Left lung (tissue), 4 donors: ENCODE measurements at regions not wholly inside any gene's neighbourhood (a gene's known extent, or its start where the extent isn't known, plus 50 kb on each side); places are given as distances from the start of the nearest gene placed in this dataset.
A peak's percentile ranks its signal among the peaks of the same experiment; 100 is the strongest.
"Not testable (repeated sequence)": the region's sequence is repeated elsewhere in the genome, so short reads cannot be mapped to it uniquely, and the experiment has no call there.

Source experiments
- ATAC-seq: fragments of 200-7000 bp; cut with Tn5 transposase; one replicate; pipeline ENCODE4 v1.9.1; 2020; ENCODE audit warnings: moderate library complexity
- DNase-seq, 4 donors: peaks; one replicate each; pipeline ENCODE4 v3.0.0-alpha.2; 2013 to 2020
- H3K27ac ChIP-seq, 2 donors: fragments of 200-600 bp; sonication (generic) in 1 of 2; one replicate each; pipeline versions ENCODE4 v1.5.0 to v1.8.0; 2020 to 2021
- H3K27me3 ChIP-seq, 2 donors: fragments of 200-600 bp; sonication (generic) in 1 of 2; one replicate each; pipeline versions ENCODE4 v1.5.0 to v1.8.0; 2020 to 2021
- H3K36me3 ChIP-seq, 2 donors: fragments of 200-600 bp; sonication (generic) in 1 of 2; one replicate each; pipeline versions ENCODE4 v1.5.0 to v1.8.0; 2020 to 2021
- H3K4me1 ChIP-seq, 2 donors: fragments of 200-600 bp; one replicate each; pipeline ENCODE4 v1.8.0; 2021
- H3K4me3 ChIP-seq, 2 donors: fragments of 200-600 bp; sonication (generic) in 1 of 2; one replicate each; pipeline versions ENCODE4 v1.5.0 to v1.8.0; 2020 to 2021; ENCODE audit warnings: mild to moderate bottlenecking in 1 of 2
- H3K9me3 ChIP-seq, 2 donors: fragments of 200-600 bp; sonication (generic) in 1 of 2; one replicate each; pipeline versions ENCODE4 v1.5.0 to v1.8.0; 2020 to 2021
- CTCF ChIP-seq, 2 donors: fragments of 200-600 bp; sonication (generic) in 1 of 2; IDR thresholded peaks; one replicate each; pipeline versions ENCODE4 v1.5.0 to v1.8.0; 2021; ENCODE audit warnings: antibody characterized with exemption in 2 of 2
- intact Hi-C, 2 donors: fragments of 100-400 bp; cut with DNase I; formaldehyde crosslinking; loops; one replicate each; pipeline versions ENCODE4 v1.11.2 to v1.14.2; 2022
- donor health status: DM: no; HTN: yes; CAD: no.
- donor health status: DM: no; HTN: no; CAD: no.

DNA sequence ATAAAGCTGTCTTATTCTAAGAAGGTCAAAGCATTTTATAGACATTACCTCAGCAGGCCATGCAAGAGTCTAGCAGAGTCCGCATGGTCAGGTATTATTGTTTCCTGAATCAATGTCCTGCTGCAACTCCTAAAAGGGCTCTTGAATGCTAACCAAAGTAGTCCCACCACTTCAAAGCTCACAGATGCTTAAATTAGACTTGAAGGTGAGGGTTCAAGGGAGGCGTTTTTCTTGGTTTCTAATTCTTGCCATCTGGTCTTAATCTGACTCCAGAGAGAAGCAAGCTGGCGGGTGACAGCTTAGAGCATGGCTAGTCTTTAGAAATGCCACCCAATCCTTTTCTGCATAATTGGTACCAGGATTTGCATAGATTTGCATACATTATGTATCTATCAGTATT, 226.3 kb downstream of the MREG start:
- intact Hi-C loops: no loop called here

DNA sequence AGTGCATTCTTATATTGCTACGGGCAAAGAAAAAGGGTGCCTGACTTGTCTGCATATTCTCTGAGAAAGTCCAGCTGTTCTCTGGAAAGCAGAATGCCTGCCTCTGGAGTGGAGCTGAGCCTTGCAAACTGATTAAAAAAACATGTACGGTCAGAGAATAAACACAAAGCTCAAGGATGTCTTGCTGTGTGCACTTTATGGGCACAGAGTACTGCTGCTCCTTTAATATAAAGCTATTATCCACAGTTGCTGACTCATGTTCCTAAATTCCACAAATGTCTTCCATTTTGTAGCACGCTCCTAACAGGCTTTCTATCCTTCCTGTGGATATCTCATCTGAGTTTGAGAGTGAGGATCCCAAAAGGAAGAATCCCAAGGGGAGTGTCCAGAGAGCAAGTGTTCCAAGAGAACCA, 229.0 kb downstream of the MREG start:
- H3K4me3 ChIP-seq: no peak overlapping the region
- no peak for TF ChIP-seq CTCF (IDR thresholded peaks at IDR 0.05)
- intact Hi-C loops: no loop called here
- no peak for ATAC-seq
- H3K27ac ChIP-seq: no peak overlapping the region
- no peaks in the 10 kb centered on the region for H3K27me3 ChIP-seq
- H3K36me3 ChIP-seq: no peaks in the 10 kb centered on the region
- peak in 2 of 4 donors; percentile 65 to 67 for DNase-seq
- H3K9me3 ChIP-seq: no peaks in the 10 kb centered on the region
- no peaks in the 10 kb centered on the region for H3K4me1 ChIP-seq

More for the DNA sequence above, 226.3 kb downstream of the MREG start:
- no peak overlapping the region for H3K27ac ChIP-seq
- no peaks in the 10 kb centered on the region for H3K9me3 ChIP-seq
- H3K4me1 ChIP-seq: no peaks in the 10 kb centered on the region
- no peak overlapping the region for H3K4me3 ChIP-seq
- ATAC-seq: no peak
- no peaks in the 10 kb centered on the region for H3K36me3 ChIP-seq
- H3K27me3 ChIP-seq: no peaks in the 10 kb centered on the region
- no peak for DNase-seq
- no peak for TF ChIP-seq CTCF (IDR thresholded peaks at IDR 0.05)

GRCh38 chr2:215783640-215784039, 229.7 kb downstream of the MREG start:
- H3K27me3 ChIP-seq, DNase-seq, H3K27ac ChIP-seq, intact Hi-C loops, H3K4me3 ChIP-seq, H3K9me3 ChIP-seq, ATAC-seq, H3K36me3 ChIP-seq, H3K4me1 ChIP-seq: not testable (repeated sequence)

DNA sequence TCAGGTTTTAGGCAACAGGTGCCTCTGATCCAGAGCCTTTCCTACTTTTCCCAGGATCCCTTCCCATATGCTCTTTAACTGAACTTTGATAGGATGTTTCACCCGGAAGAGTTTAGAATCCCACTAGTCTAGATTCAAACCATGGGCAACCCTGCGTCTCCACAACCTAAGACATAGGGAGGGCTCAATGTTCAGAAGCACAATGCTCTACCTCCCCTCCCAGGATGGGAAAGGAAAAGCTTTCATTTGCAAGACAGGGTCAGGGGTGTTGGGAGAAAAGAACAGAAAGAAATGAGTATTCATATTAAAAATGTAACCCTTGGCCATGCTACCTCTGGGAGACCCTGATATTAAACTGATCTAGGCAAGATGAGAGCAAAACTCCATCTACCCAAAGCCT, 230.4 kb downstream of the MREG start:
- ATAC-seq (no peak), DNase-seq (no peak)
- no peaks in the 10 kb centered on the region for H3K4me1 ChIP-seq
- H3K9me3 ChIP-seq: no peaks in the 10 kb centered on the region
- intact Hi-C loops: no loop called here
- H3K36me3 ChIP-seq: no peaks in the 10 kb centered on the region
- no peak overlapping the region for H3K4me3 ChIP-seq
- TF ChIP-seq CTCF (IDR thresholded peaks at IDR 0.05): no peak
- H3K27me3 ChIP-seq: no peaks in the 10 kb centered on the region
- H3K27ac ChIP-seq: no peak overlapping the region

- intact Hi-C loops: no loop called here
- TF ChIP-seq CTCF (IDR thresholded peaks at IDR 0.05): no peak
- DNase-seq (no peak), ATAC-seq (no peak)
- no peaks in the 10 kb centered on the region for H3K27me3 ChIP-seq
- no peaks in the 10 kb centered on the region for H3K36me3 ChIP-seq
- H3K4me3 ChIP-seq: no peak overlapping the region
- H3K27ac ChIP-seq: no peak overlapping the region
- H3K4me1 ChIP-seq: no peaks in the 10 kb centered on the region
- no peaks in the 10 kb centered on the region for H3K9me3 ChIP-seq
Observed at GRCh38 chr2:215782295-215782694, 231.1 kb downstream of the MREG start.

DNA sequence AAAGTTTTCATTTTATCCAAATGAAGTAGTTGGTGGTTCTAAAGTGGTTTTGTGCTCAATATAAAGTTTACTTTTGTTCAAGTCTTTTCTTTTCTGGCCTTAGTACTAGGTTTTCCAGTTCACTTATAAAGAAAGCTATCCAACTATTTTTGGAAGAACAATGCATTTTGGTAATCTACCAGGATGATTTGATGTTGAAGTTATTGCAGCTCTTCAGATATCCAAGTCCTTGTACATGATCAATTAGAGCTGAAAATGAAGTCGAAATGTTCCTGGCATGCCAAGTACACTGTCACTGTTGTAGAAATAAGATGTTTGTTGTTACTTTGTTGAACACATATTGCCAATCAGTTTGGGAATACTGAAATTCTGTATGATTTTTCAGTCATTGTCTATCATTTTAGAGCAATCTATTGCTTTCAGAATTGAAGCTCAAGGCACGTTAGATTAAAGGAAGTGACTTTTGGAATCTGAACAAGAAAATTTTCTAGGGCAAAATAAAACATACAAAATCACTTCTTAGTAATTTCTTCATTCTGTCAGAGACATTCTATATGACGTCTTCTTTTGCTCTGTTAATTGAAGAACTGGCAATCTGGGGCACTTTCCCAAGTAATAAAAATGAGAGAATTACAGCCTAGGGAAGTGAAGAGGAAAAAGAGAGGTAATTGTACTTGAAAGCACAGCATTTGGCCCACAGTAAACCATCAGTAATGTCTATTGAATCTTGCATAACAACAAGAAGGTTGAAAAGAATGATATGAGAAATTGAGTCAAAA, 232.3 kb downstream of the MREG start:
- H3K27me3 ChIP-seq: no peaks in the 10 kb centered on the region
- no peaks in the 10 kb centered on the region for H3K9me3 ChIP-seq
- no peak overlapping the region for H3K4me3 ChIP-seq
- H3K36me3 ChIP-seq: no peaks in the 10 kb centered on the region
- no peak for DNase-seq
- H3K27ac ChIP-seq: peak overlapping the region in 1 of 2 donors; percentile 39
- intact Hi-C loops: no loop called here
- ATAC-seq: no peak
- no peaks in the 10 kb centered on the region for H3K4me1 ChIP-seq
- no peak for TF ChIP-seq CTCF (IDR thresholded peaks at IDR 0.05)
